K562 (cell line): ENCODE measurements at regions not wholly inside any gene's neighbourhood (a gene's known extent, or its start where the extent isn't known, plus 50 kb on each side); places are given as distances from the start of the nearest gene placed in this dataset.

Experiments used
- CBFA2T3 ChIP-seq: fragments of 450-650 bp; IDR thresholded peaks from 2 replicates; pipeline ENCODE4 v1.6.1; 2017
- CBX2 ChIP-seq: fragments of 200-600 bp; sonication (generic); IDR thresholded peaks from one replicate; pipeline ENCODE4 v1.6.1; 2012; ENCODE audit warnings: mild to moderate bottlenecking, low read length, inconsistent platforms; ENCODE audit not compliant: insufficient read depth, poor library complexity, severe bottlenecking
- FOSL1 ChIP-seq: fragments of 200-800 bp; sonication (Bioruptor generic); conservative IDR thresholded peaks from 2 replicates; pipeline ENCODE4 v1.6.1; 2016; ENCODE audit warnings: missing genetic modification characterization, missing compliant biosample characterization
- FUS ChIP-seq: fragments of 200-400 bp; formaldehyde crosslinking; optimal IDR thresholded peaks from 2 replicates; pipeline ENCODE3; 2017; ENCODE audit warnings: low read depth, low read length
- KLF13 ChIP-seq: fragments of 450-650 bp; IDR thresholded peaks from 2 replicates; pipeline ENCODE4 v1.6.1; 2016; ENCODE audit warnings: missing genetic modification characterization, low read depth, mild to moderate bottlenecking, missing compliant biosample characterization, moderate library complexity, borderline replicate concordance
- LEF1 ChIP-seq: fragments of 450-650 bp; IDR thresholded peaks from 2 replicates; pipeline ENCODE4 v1.6.1; 2016; ENCODE audit warnings: mild to moderate bottlenecking
- MTA3 ChIP-seq: fragments of 450-650 bp; formaldehyde crosslinking; IDR thresholded peaks from 2 replicates; pipeline ENCODE4 v1.6.1; 2017; ENCODE audit warnings: mild to moderate bottlenecking, borderline replicate concordance
- NFYB ChIP-seq: IDR thresholded peaks from 2 replicates; pipeline ENCODE4 v1.6.1; 2011; ENCODE audit warnings: mild to moderate bottlenecking, moderate library complexity; ENCODE audit not compliant: insufficient read length; ENCODE audit errors: extremely low read depth
- NONO ChIP-seq, 2 experiments: fragments of 200-400 bp in 1 of 2; fragments of 450-650 bp in 1 of 2; formaldehyde crosslinking in 1 of 2; IDR thresholded peaks; 2 replicates each; pipeline ENCODE4 v1.6.1; 2017; ENCODE audit warnings: low read depth in 2 of 2, mild to moderate bottlenecking in 2 of 2, moderate library complexity in 2 of 2, low read length in 1 of 2
- NR2C1 ChIP-seq, 2 experiments: fragments of 450-650 bp; IDR thresholded peaks; 2 replicates each; pipeline ENCODE4 v1.6.1; 2017; ENCODE audit warnings: mild to moderate bottlenecking in 2 of 2, antibody characterized with exemption in 1 of 2, inconsistent platforms in 1 of 2, missing compliant biosample characterization in 1 of 2, missing genetic modification characterization in 1 of 2
- NR2F6 ChIP-seq: fragments of 450-650 bp; formaldehyde crosslinking; IDR thresholded peaks from 2 replicates; pipeline ENCODE4 v1.4.0; 2020; ENCODE audit warnings: mild to moderate bottlenecking
- NR3C1 ChIP-seq: sonication (generic); formaldehyde crosslinking; IDR thresholded peaks from 2 replicates; pipeline ENCODE4 v1.8.1; 2022; ENCODE audit warnings: missing genetic modification reagents
- RFX1 ChIP-seq: fragments of 450-650 bp; IDR thresholded peaks from 2 replicates; pipeline ENCODE4 v1.6.1; 2016; ENCODE audit warnings: mild to moderate bottlenecking, moderate library complexity
- RHOXF2B ChIP-seq: fragments of 250-450 bp; sonication (Bioruptor Pico); conservative IDR thresholded peaks from 2 replicates; pipeline ENCODE4 v1.5.1; 2021
- RUNX1 ChIP-seq: sonication (generic); IDR thresholded peaks from 2 replicates; pipeline ENCODE4 v1.6.1; 2016; ENCODE audit warnings: antibody characterized with exemption, low read depth
- SMC3 ChIP-seq: conservative IDR thresholded peaks from 2 replicates; pipeline ENCODE4 v1.6.1; 2011; ENCODE audit warnings: low read depth, low read length, improper control_type of control experiment; ENCODE audit not compliant: insufficient read depth
- SOX6 ChIP-seq: fragments of 450-650 bp; IDR thresholded peaks from 2 replicates; pipeline ENCODE4 v1.6.1; 2014; ENCODE audit warnings: mild to moderate bottlenecking
- TAF1 ChIP-seq: IDR thresholded peaks from 2 replicates; pipeline ENCODE4 v1.6.1; 2011; ENCODE audit warnings: mild to moderate bottlenecking, low read length, moderate library complexity; ENCODE audit not compliant: insufficient read depth, control insufficient read depth, severe bottlenecking; ENCODE audit errors: extremely low read depth
- THRAP3 ChIP-seq: fragments of 450-650 bp; IDR thresholded peaks from 2 replicates; pipeline ENCODE4 v1.6.1; 2016; ENCODE audit warnings: mild to moderate bottlenecking, inconsistent platforms, borderline replicate concordance
- ZBTB8A ChIP-seq: fragments of 450-650 bp; IDR thresholded peaks from 2 replicates; pipeline ENCODE4 v1.6.1; 2018; ENCODE audit warnings: mild to moderate bottlenecking, moderate library complexity; ENCODE audit not compliant: partially characterized antibody
- ZNF12 ChIP-seq: sonication (generic); formaldehyde crosslinking; IDR thresholded peaks from 2 replicates; pipeline ENCODE4 v1.4.0; 2020; ENCODE audit warnings: mild to moderate bottlenecking, missing genetic modification reagents
- ZNF124 ChIP-seq: sonication (generic); formaldehyde crosslinking; IDR thresholded peaks from 2 replicates; pipeline ENCODE4 v1.8.1; 2022; ENCODE audit warnings: missing genetic modification reagents
- ZNF75A ChIP-seq: fragments of 450-650 bp; formaldehyde crosslinking; IDR thresholded peaks from 2 replicates; pipeline ENCODE4 v1.4.0; 2020; ENCODE audit warnings: mild to moderate bottlenecking
- TF ChIP-seq, protein P1 (sequence below): fragments of 450-650 bp; IDR thresholded peaks from 2 replicates; pipeline ENCODE4 v1.6.1; 2016; ENCODE audit warnings: antibody characterized with exemption
- TF ChIP-seq, protein P2 (sequence below): IDR thresholded peaks from 2 replicates; pipeline ENCODE4 v1.6.1; 2011; ENCODE audit not compliant: insufficient read length; ENCODE audit errors: extremely low read depth

DNA sequence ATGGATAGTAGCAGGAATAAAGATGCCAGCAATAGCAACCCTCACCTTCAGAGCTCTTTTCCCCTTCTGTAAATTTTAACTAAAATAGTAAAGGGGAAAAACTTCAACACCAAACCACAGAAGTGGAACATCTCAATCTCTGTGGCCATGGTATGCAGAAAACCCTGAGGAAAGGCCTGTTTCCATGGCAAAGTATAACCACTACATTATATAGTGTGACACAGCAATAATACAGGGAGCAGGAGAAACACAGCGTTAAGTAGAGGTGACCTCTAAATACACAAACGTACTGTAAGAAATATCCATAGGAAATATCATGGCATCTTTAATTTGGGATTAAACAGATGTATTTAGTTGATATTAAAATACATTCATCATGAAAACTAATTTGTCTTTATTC, 106.4 kb downstream of the SLC24A2 start (continued):
- no peak for TF ChIP-seq RHOXF2B (CRISPR knock-in tag)
- no peak for TF ChIP-seq ZNF75A
- no peak for TF ChIP-seq CBX2
- TF ChIP-seq, protein P1, sequence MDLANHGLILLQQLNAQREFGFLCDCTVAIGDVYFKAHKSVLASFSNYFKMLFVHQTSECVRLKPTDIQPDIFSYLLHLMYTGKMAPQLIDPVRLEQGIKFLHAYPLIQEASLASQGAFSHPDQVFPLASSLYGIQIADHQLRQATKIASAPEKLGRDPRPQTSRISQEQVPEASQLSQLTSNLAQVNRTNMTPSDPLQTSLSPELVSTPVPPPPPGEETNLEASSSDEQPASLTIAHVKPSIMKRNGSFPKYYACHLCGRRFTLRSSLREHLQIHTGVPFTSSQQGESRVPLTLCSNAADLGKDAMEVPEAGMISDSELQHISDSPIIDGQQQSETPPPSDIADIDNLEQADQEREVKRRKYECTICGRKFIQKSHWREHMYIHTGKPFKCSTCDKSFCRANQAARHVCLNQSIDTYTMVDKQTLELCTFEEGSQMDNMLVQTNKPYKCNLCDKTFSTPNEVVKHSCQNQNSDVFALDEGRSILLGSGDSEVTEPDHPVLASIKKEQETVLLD = no peak
- no peak for TF ChIP-seq TAF1
- TF ChIP-seq FOSL1 (tag) = no peak
- no peak for TF ChIP-seq ZNF12
- TF ChIP-seq, protein P2, sequence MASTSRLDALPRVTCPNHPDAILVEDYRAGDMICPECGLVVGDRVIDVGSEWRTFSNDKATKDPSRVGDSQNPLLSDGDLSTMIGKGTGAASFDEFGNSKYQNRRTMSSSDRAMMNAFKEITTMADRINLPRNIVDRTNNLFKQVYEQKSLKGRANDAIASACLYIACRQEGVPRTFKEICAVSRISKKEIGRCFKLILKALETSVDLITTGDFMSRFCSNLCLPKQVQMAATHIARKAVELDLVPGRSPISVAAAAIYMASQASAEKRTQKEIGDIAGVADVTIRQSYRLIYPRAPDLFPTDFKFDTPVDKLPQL = no peak
- TF ChIP-seq MTA3 = no peak
- no peak for TF ChIP-seq NONO (IDR thresholded peaks at IDR 0.05; ENCODE audit: low read depth in 2 of 2, low read length in 1 of 2)
- no peak for TF ChIP-seq RUNX1
- no peak for TF ChIP-seq SOX6
- TF ChIP-seq NR2F6 (CRISPR knock-in tag) = no peak
- no peak for TF ChIP-seq CBFA2T3
- TF ChIP-seq ZNF124 (CRISPR knock-in tag) = no peak
- no peak for TF ChIP-seq ZBTB8A
- peak; percentile 42 for TF ChIP-seq RFX1
- no peak for TF ChIP-seq SMC3
- TF ChIP-seq THRAP3 = no peak
- TF ChIP-seq KLF13 (tag) = no peak
- TF ChIP-seq LEF1 = no peak
- TF ChIP-seq NFYB = no peak
- no peak for TF ChIP-seq FUS
- no peak for TF ChIP-seq NR2C1 (IDR thresholded peaks at IDR 0.05)
- TF ChIP-seq NR2C1 (tag; IDR thresholded peaks at IDR 0.05) = no peak
- TF ChIP-seq NR3C1 (CRISPR knock-in tag) = no peak
